ENCODE measurements at regions not wholly inside any gene's neighbourhood (a gene's known extent, or its start where the extent isn't known, plus 50 kb on each side); places are given as distances from the start of the nearest gene placed in this dataset.

DNA sequence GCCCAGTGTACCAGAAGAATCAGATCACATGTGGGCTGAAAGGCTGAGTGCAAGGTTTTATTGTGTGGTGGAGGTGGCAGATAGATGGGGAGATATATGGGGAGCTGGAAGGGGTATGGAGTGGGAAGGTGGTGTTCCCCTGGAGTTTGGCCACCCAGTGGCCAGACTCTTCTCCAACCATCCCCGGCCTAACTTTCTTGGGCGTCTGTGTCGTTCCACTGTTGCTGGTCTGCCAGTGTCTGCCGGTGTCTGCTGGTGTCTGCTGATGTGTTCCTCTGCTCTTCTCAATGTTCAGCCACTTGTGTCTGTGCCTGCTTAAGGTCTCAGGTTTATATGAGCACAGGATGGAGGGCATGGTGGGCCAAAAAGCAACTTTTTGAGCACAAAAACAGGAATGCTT, 78.4 kb upstream of the PALS2 start:
- Histone ChIP-seq H3K27ac (ENCODE audit: poor library complexity, severe bottlenecking) (no peak overlapping the region), H3K4me3 (ENCODE audit: severe bottlenecking) (no peak overlapping the region), H3K4me1 (ENCODE audit: insufficient read depth, poor library complexity, severe bottlenecking) (no peaks in the 10 kb centered on the region), H3K36me3 (ENCODE audit: low read depth) (no peaks in the 10 kb centered on the region), H3K27me3 (ENCODE audit: insufficient read depth, poor library complexity, severe bottlenecking) (peaks cover 18% of the 10 kb centered on the region), H3K9me3 (ENCODE audit: severe bottlenecking) (no peaks in the 10 kb centered on the region)
- no peak for DNase-seq (ENCODE audit: low spot score)
- TF ChIP-seq, protein P1, sequence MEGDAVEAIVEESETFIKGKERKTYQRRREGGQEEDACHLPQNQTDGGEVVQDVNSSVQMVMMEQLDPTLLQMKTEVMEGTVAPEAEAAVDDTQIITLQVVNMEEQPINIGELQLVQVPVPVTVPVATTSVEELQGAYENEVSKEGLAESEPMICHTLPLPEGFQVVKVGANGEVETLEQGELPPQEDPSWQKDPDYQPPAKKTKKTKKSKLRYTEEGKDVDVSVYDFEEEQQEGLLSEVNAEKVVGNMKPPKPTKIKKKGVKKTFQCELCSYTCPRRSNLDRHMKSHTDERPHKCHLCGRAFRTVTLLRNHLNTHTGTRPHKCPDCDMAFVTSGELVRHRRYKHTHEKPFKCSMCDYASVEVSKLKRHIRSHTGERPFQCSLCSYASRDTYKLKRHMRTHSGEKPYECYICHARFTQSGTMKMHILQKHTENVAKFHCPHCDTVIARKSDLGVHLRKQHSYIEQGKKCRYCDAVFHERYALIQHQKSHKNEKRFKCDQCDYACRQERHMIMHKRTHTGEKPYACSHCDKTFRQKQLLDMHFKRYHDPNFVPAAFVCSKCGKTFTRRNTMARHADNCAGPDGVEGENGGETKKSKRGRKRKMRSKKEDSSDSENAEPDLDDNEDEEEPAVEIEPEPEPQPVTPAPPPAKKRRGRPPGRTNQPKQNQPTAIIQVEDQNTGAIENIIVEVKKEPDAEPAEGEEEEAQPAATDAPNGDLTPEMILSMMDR (IDR thresholded peaks at IDR 0.05; ENCODE audit: poor library complexity, severe bottlenecking), result no peak
- no peak for ATAC-seq (ENCODE audit: low read depth)

DNA sequence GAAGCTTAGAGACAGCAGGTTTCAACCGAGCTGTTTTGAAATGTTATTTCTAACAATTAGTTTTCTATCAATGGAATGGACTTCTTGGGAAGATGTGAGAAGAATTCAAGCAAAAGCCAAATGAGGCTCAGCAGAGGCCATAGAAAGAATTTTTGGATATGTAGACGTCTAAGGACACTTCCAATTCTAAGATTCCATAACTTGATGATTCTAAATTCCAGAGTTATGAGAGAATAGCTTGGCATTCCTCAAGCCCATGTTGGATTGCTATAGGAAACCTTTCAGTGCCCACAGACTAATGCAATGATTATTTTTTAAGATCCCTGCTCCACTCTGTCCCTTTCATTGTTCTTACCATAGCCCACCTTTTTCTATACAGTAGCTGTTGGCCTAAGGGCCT, 77.2 kb upstream of the PALS2 start:
- H3K36me3 ChIP-seq (ENCODE audit: low read depth), result no peaks in the 10 kb centered on the region
- TF ChIP-seq, protein P1 (IDR thresholded peaks at IDR 0.05; ENCODE audit: poor library complexity, severe bottlenecking), result no peak
- H3K9me3 ChIP-seq (ENCODE audit: severe bottlenecking), result no peaks in the 10 kb centered on the region
- no peaks in the 10 kb centered on the region for H3K4me1 ChIP-seq (ENCODE audit: insufficient read depth, poor library complexity, severe bottlenecking)
- peaks cover 17% of the 10 kb centered on the region for H3K27me3 ChIP-seq (ENCODE audit: insufficient read depth, poor library complexity, severe bottlenecking)
- no peak overlapping the region for H3K4me3 ChIP-seq (ENCODE audit: severe bottlenecking)
- no peak for ATAC-seq (ENCODE audit: low read depth)
- DNase-seq (ENCODE audit: low spot score), result no peak
- no peak overlapping the region for H3K27ac ChIP-seq (ENCODE audit: poor library complexity, severe bottlenecking)

DNA sequence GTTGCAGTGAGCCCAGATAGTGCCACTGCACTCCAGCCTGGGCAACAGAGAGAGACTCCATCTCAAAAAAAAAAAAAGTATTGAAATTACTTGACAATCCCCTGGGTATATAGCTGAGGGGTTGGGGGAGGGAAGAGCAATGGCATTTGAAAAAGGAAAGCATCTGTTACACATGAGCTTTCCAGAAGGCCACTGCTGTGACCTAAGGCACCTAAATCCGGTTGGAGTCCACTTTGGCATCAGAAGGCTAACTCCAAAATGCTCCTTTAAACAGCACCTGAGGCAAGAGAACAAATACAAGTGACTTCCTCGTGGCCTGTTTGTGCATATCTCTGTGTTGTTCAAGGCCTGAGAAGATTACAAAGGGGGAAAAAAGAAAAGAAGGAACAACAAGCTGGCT, 74.8 kb upstream of the PALS2 start:
- Histone ChIP-seq H3K27ac (ENCODE audit: poor library complexity, severe bottlenecking) (no peak overlapping the region), H3K27me3 (ENCODE audit: insufficient read depth, poor library complexity, severe bottlenecking) (peaks cover 6% of the 10 kb centered on the region), H3K4me1 (ENCODE audit: insufficient read depth, poor library complexity, severe bottlenecking) (no peaks in the 10 kb centered on the region), H3K9me3 (ENCODE audit: severe bottlenecking) (no peaks in the 10 kb centered on the region), H3K36me3 (ENCODE audit: low read depth) (no peaks in the 10 kb centered on the region), H3K4me3 (ENCODE audit: severe bottlenecking) (no peak overlapping the region)
- ATAC-seq (ENCODE audit: low read depth) (no peak), DNase-seq (ENCODE audit: low spot score) (no peak)
- TF ChIP-seq, protein P1 (IDR thresholded peaks at IDR 0.05; ENCODE audit: poor library complexity, severe bottlenecking), result no peak

DNA sequence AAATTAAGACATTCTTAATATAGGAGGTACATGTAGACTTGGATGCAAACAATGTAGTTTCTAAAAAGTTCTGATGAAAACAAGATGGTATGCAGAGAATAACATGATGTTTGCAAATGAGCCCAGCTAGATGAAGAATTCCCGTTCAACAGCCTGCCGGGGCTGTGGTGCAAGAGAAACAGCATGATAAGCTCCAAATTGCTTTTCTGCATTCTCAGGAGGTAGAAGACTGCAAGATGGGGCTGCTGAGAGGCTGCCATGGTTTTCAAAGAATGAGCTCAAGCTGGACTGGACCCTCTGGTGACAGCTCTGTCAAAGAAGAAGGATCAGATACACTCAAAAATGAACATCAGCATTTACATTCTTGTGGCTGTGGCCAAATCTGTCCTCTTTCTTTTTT, 73.4 kb upstream of the PALS2 start:
- no peak overlapping the region for H3K27ac ChIP-seq (ENCODE audit: poor library complexity, severe bottlenecking)
- TF ChIP-seq, protein P1 (IDR thresholded peaks at IDR 0.05; ENCODE audit: poor library complexity, severe bottlenecking), result no peak
- ATAC-seq (ENCODE audit: low read depth), result no peak

DNA sequence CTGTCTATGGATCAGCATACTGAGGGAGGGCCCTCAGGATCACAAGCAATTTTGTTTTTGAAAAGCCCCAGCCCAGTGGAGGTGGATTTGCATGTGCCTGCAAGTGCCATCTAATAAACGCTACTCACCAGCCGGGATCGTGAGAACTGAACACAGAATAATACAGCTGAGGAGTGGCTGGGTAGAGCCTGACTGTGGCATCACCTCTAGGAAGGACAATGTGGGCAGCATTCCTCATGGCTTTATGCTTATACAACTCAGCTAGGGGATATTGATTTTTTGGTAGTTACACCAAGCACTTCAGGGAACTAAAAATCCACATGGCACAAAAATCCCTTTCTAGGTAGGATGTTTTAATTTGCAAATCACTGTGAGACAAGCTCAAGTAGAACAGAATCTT, 72.7 kb upstream of the PALS2 start:
- Histone ChIP-seq H3K4me3 (ENCODE audit: severe bottlenecking) (no peak overlapping the region), H3K36me3 (ENCODE audit: low read depth) (no peaks in the 10 kb centered on the region), H3K9me3 (ENCODE audit: severe bottlenecking) (no peaks in the 10 kb centered on the region), H3K4me1 (ENCODE audit: insufficient read depth, poor library complexity, severe bottlenecking) (no peaks in the 10 kb centered on the region), H3K27ac (ENCODE audit: poor library complexity, severe bottlenecking) (no peak overlapping the region), H3K27me3 (ENCODE audit: insufficient read depth, poor library complexity, severe bottlenecking) (peaks cover 6% of the 10 kb centered on the region)
- TF ChIP-seq, protein P1 (IDR thresholded peaks at IDR 0.05; ENCODE audit: poor library complexity, severe bottlenecking), result no peak
- DNase-seq (ENCODE audit: low spot score) (no peak), ATAC-seq (ENCODE audit: low read depth) (no peak)

More for the DNA sequence above, 73.4 kb upstream of the PALS2 start:
- H3K27me3 ChIP-seq (ENCODE audit: insufficient read depth, poor library complexity, severe bottlenecking), result peaks cover 6% of the 10 kb centered on the region
- H3K9me3 ChIP-seq (ENCODE audit: severe bottlenecking), result no peaks in the 10 kb centered on the region
- no peaks in the 10 kb centered on the region for H3K36me3 ChIP-seq (ENCODE audit: low read depth)
- no peak for DNase-seq (ENCODE audit: low spot score)
- H3K4me1 ChIP-seq (ENCODE audit: insufficient read depth, poor library complexity, severe bottlenecking), result no peaks in the 10 kb centered on the region
- no peak overlapping the region for H3K4me3 ChIP-seq (ENCODE audit: severe bottlenecking)

Data from RWPE2 (cell line).